Erythroblast (primary cell): ENCODE measurements at regions not wholly inside any gene's neighbourhood (a gene's known extent, or its start where the extent isn't known, plus 50 kb on each side); places are given as distances from the start of the nearest gene placed in this dataset.

ENCODE experiments used
- GATA1 ChIP-seq: IDR thresholded peaks from 2 replicates; pipeline ENCODE4 v1.6.1; 2011; ENCODE audit warnings: low read depth, mild to moderate bottlenecking, control low read depth, low read length, moderate library complexity
- POLR2A ChIP-seq: IDR thresholded peaks from 2 replicates; pipeline ENCODE4 v1.6.1; 2011; ENCODE audit warnings: mild to moderate bottlenecking, low read length

GRCh38 chr3:168655611-168656010, 559.9 kb upstream of the GOLIM4 start:
- TF ChIP-seq POLR2A, result no peak
- TF ChIP-seq GATA1, result no peak
